Ovary (tissue), 3 donors: ENCODE measurements at regions not wholly inside any gene's neighbourhood (a gene's known extent, or its start where the extent isn't known, plus 50 kb on each side); places are given as distances from the start of the nearest gene placed in this dataset.

Experiments
- POLR2A ChIP-seq: fragments of 450-650 bp; IDR thresholded peaks from one replicate; pipeline ENCODE4 v1.6.1; 2017; ENCODE audit warnings: antibody characterized with exemption, mild to moderate bottlenecking, moderate library complexity
- TF ChIP-seq, protein P1 (sequence below), 3 donors: fragments of 450-650 bp in 2 of 3; fragments of 200-600 bp in 1 of 3; IDR thresholded peaks; one replicate each; pipeline versions ENCODE4 v1.5.1 to v1.8.0; 2016 to 2022; ENCODE audit warnings: antibody characterized with exemption in 3 of 3, mild to moderate bottlenecking in 1 of 3
- donor health status: DM: no; HTN: no; CAD: no.

DNA sequence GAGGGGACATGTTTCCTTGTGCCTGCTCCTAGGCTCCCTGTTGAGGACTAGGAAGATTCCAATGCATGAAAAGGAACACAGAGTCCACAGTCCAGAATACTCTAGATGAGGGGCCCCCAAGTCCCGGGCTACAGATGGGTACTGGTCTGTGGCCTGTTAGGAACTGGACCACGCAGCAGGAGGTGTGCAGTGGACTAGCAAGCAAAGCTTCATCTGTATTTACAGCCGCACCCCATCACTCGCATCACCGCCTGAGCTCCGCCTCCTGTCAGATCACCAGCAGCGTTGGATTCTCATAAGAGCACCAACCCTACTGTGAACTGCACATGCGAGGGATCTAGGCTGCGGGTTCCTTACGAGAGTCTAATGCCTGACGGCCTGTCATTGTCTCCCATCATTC, 233.0 kb upstream of the MKLN1 start:
- no peak for TF ChIP-seq POLR2A
- TF ChIP-seq, protein P1, sequence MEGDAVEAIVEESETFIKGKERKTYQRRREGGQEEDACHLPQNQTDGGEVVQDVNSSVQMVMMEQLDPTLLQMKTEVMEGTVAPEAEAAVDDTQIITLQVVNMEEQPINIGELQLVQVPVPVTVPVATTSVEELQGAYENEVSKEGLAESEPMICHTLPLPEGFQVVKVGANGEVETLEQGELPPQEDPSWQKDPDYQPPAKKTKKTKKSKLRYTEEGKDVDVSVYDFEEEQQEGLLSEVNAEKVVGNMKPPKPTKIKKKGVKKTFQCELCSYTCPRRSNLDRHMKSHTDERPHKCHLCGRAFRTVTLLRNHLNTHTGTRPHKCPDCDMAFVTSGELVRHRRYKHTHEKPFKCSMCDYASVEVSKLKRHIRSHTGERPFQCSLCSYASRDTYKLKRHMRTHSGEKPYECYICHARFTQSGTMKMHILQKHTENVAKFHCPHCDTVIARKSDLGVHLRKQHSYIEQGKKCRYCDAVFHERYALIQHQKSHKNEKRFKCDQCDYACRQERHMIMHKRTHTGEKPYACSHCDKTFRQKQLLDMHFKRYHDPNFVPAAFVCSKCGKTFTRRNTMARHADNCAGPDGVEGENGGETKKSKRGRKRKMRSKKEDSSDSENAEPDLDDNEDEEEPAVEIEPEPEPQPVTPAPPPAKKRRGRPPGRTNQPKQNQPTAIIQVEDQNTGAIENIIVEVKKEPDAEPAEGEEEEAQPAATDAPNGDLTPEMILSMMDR (IDR thresholded peaks at IDR 0.05), result no peak
